ENCODE measurements at regions not wholly inside any gene's neighbourhood (a gene's known extent, or its start where the extent isn't known, plus 50 kb on each side); places are given as distances from the start of the nearest gene placed in this dataset.
A peak's percentile ranks its signal among the peaks of the same experiment; 100 is the strongest.

DNA sequence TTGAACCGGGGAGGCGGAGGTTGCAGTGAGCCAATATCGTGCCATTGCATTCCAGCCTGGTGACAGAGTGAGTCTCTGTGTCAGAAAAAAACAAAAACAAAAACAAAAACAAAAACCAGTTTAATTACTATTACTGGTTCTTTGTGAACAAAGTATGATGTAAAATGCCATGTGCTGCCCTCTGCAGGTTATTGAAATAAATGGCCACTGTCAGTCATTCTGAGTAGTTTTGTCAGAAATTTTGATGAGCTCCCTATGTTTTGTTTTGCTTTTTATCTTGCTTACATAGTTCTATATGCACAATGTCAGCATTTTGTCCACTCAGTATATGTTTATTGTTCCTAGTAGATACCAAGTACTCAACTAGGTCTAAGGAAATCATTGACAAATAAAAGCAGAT lies 423.6 kb upstream of the CHST9 start:
- Mint-ChIP-seq H3K27me3 (ENCODE audit: low read depth in 3 of 3) (no peaks in the 10 kb centered on the region), H3K27ac (no peak overlapping the region), H3K9me3 (no peaks in the 10 kb centered on the region), H3K4me3 (no peak overlapping the region), H3K4me1 (no peaks in the 10 kb centered on the region), H3K36me3 (no peaks in the 10 kb centered on the region)
- Histone ChIP-seq H3K4me2 (replicated peaks; ENCODE audit: extremely low read depth, low read length, poor library complexity, severe bottlenecking) (no peak overlapping the region), H3K4me3 (replicated peaks in 1 of 3; ENCODE audit: low read depth in 2 of 3, low read length in 3 of 3) (no peak overlapping the region), H2AFZ (ENCODE audit: insufficient read depth, low read depth, low read length, poor library complexity, severe bottlenecking) (no peak overlapping the region), H4K20me1 (ENCODE audit: insufficient read depth, low read length) (no peaks in the 10 kb centered on the region), H3K79me2 (ENCODE audit: insufficient read depth, low read length) (no peaks in the 10 kb centered on the region), H3K27me3 (ENCODE audit: control insufficient read depth in 2 of 2, insufficient read depth in 2 of 2, low read length in 2 of 2) (no peaks in the 10 kb centered on the region), H3K9ac (ENCODE audit: insufficient read depth, low read length, poor library complexity, severe bottlenecking) (no peak overlapping the region), H3K4me1 (ENCODE audit: control insufficient read depth in 1 of 2, insufficient read depth in 2 of 2, low read length in 2 of 2) (no peaks in the 10 kb centered on the region), H3K27ac (ENCODE audit: low read depth in 1 of 2, low read length in 2 of 2) (no peak overlapping the region), H3K9me3 (replicated peaks in 1 of 2; ENCODE audit: control insufficient read depth in 1 of 2, insufficient read depth in 1 of 2, low read length in 2 of 2) (no peaks in the 10 kb centered on the region), H3K36me3 (replicated peaks in 1 of 2; ENCODE audit: control insufficient read depth in 1 of 2, insufficient read depth in 2 of 2, low read length in 2 of 2) (no peaks in the 10 kb centered on the region)
- TF ChIP-seq, protein P1, sequence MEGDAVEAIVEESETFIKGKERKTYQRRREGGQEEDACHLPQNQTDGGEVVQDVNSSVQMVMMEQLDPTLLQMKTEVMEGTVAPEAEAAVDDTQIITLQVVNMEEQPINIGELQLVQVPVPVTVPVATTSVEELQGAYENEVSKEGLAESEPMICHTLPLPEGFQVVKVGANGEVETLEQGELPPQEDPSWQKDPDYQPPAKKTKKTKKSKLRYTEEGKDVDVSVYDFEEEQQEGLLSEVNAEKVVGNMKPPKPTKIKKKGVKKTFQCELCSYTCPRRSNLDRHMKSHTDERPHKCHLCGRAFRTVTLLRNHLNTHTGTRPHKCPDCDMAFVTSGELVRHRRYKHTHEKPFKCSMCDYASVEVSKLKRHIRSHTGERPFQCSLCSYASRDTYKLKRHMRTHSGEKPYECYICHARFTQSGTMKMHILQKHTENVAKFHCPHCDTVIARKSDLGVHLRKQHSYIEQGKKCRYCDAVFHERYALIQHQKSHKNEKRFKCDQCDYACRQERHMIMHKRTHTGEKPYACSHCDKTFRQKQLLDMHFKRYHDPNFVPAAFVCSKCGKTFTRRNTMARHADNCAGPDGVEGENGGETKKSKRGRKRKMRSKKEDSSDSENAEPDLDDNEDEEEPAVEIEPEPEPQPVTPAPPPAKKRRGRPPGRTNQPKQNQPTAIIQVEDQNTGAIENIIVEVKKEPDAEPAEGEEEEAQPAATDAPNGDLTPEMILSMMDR (IDR thresholded peaks at IDR 0.05), result peak; percentile 32
- intact Hi-C loops (cut with micrococcal nuclease), result no loop called here
- DNase-seq, result no peak
- WGBS (ENCODE audit: insufficient coverage), result 100% methylated on average over 1 of the region's 3 CpGs

DNA sequence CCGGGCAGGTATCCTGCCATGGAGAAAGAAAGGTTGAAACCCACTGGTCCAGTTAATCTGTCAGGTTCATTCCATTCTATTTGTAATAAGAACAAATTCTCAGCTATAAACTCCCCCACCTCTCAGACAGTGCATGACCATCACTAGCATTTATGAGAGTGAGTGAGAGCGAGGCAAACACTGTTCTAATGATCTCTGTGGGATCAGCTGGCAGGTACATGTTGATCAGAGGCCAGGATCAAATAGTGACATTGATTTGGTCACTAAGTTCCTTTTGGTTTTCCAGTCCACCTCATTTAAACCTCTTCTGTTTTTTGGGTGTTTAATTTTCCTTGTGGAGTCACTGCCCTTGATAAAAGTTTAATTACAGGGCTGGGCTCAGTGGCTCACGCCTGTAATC lies 423.1 kb upstream of the CHST9 start:
- Histone ChIP-seq H3K4me3 (replicated peaks in 1 of 3; ENCODE audit: low read depth in 2 of 3, low read length in 3 of 3) (no peak overlapping the region), H3K4me1 (ENCODE audit: control insufficient read depth in 1 of 2, insufficient read depth in 2 of 2, low read length in 2 of 2) (no peaks in the 10 kb centered on the region), H3K79me2 (ENCODE audit: insufficient read depth, low read length) (no peaks in the 10 kb centered on the region), H4K20me1 (ENCODE audit: insufficient read depth, low read length) (no peaks in the 10 kb centered on the region), H3K36me3 (replicated peaks in 1 of 2; ENCODE audit: control insufficient read depth in 1 of 2, insufficient read depth in 2 of 2, low read length in 2 of 2) (no peaks in the 10 kb centered on the region), H3K9ac (ENCODE audit: insufficient read depth, low read length, poor library complexity, severe bottlenecking) (no peak overlapping the region), H2AFZ (ENCODE audit: insufficient read depth, low read depth, low read length, poor library complexity, severe bottlenecking) (no peak overlapping the region), H3K27ac (ENCODE audit: low read depth in 1 of 2, low read length in 2 of 2) (no peak overlapping the region), H3K27me3 (ENCODE audit: control insufficient read depth in 2 of 2, insufficient read depth in 2 of 2, low read length in 2 of 2) (no peaks in the 10 kb centered on the region), H3K4me2 (replicated peaks; ENCODE audit: extremely low read depth, low read length, poor library complexity, severe bottlenecking) (no peak overlapping the region), H3K9me3 (replicated peaks in 1 of 2; ENCODE audit: control insufficient read depth in 1 of 2, insufficient read depth in 1 of 2, low read length in 2 of 2) (no peaks in the 10 kb centered on the region)
- Mint-ChIP-seq H3K4me3 (no peak overlapping the region), H3K27ac (no peak overlapping the region), H3K4me1 (no peaks in the 10 kb centered on the region), H3K36me3 (no peaks in the 10 kb centered on the region), H3K9me3 (no peaks in the 10 kb centered on the region), H3K27me3 (ENCODE audit: low read depth in 3 of 3) (no peaks in the 10 kb centered on the region)
- intact Hi-C loops (cut with micrococcal nuclease), result no loop called here
- no CpG with 5 or more reads among the region's 3 CpGs for WGBS (ENCODE audit: insufficient coverage)
- DNase-seq, result no peak
- TF ChIP-seq, protein P1 (IDR thresholded peaks at IDR 0.05), result no peak
